ENCODE measurements at regions not wholly inside any gene's neighbourhood (a gene's known extent, or its start where the extent isn't known, plus 50 kb on each side); places are given as distances from the start of the nearest gene placed in this dataset.

DNA sequence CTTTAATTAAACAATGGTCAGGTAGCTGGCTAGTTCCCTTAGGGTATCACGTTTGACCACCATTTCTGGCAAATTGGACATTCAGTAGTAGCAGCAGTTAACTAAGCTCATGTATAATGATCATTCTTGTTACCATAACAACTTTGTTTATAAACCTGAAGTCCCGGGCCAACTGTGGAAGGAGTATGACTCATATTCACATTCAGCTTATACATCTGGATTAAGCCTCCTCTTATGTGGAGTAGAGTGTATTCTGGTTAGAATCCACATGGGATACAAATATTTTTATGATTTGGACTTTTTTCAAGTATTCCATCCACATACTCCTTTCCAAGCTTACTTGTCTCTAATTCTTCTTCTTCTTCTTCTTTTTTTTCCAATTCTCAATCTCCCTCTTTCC, 70.3 kb upstream of the ZSWIM2 start:
- DNase-seq, result no peak

DNA sequence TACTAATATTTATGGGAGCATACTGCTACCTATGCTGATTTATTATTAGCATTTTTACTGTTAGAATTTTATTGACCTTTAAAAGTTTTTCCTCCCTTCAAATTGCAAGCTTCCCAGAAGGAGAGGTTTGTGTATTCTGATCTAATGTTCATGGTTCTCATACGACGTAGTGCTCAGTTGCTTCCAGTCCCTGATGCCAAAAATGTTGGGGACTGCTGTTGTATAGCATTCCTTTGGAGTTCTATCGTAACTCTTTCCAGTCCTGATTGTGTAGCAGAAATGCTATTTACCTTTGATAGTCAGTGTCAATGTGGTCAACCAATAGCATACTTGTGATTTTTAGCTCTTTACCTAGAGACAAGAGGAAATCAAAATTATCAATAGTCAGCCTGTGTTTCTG, 69.5 kb upstream of the ZSWIM2 start:
- DNase-seq, result no peak

DNA sequence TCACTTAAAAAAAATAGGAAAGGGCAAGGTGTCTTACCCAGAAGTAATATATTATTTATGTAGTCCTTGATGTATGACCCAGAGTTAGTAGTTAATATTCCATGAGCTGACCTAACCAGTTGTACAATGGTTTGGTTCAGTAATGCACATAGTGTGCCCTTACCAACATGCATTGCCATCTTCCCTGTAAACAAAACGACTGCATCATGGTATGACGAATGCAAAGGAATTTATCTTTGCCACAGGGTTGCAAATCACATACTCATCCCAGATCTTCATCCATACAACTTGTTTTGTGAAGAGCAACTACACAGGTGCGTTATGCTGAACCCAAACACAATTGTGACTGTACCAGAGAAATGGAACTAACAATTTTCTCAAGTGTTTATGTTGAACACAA, 68.9 kb upstream of the ZSWIM2 start:
- no peak for DNase-seq

DNA sequence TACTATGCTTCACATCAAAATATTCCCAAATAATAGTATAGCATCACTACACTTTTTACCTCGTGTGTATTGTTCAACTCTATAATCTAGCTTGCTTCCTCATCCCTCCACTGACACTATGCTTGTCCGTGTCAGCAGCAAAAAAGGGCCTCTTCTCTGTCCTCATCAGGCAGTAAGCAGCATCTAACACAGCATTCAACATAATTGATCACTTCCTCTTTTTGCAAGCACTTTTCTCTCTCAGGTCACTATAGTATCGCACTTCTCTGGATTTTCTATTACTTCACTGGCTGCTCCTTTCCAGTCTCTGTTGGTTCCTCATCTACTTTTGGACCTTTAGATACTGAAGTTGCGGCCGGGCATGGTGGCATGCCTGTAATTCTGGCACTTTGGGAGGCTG, 64.9 kb upstream of the ZSWIM2 start:
- DNase-seq, result peak; percentile 83

DNA sequence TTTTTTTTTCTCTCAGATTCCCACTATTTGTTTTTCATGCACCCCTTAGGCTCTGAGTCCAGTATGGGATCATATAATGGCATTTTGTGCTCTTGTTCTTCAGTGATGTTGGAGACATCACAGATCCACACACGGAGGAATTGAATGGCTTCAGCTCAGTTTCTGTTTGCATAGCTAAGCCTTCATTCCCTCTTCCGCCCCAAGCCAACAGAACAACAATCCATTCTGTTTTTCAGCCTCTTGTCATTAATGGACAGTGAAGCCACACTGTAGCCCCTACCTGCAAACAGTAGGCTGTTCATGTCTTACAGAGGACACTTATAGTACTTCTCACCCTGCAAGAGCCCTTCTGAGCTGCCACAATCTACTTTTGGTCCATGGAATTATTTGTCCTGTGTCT, 64.0 kb upstream of the ZSWIM2 start:
- DNase-seq, result no peak

DNA sequence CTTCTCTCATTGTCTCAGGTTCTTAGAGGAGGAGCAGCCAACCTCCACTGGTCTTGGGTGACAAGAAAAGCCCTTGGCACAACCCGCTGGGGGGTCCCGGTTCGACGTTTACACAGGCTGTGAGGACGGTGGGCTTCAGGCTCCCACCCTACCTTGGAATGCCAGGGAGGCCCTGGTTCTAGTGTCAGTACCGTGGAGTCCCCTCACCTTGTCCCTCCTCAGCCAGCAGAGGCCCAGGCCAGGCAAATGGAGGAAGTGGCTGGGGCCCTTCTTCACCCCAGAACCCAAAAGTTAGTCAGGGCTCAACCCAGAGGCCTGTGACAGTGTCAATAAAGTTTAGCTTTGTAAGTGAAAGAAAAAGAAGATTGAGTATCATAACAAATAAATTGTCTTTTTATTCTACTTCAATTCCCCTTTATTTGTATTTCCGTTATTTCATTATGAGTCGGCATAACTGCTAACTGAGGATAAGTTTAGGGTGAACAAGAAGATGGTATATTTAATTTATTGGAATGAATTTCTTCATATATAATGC, 62.6 kb upstream of the ZSWIM2 start:
- DNase-seq, result no peak

DNA sequence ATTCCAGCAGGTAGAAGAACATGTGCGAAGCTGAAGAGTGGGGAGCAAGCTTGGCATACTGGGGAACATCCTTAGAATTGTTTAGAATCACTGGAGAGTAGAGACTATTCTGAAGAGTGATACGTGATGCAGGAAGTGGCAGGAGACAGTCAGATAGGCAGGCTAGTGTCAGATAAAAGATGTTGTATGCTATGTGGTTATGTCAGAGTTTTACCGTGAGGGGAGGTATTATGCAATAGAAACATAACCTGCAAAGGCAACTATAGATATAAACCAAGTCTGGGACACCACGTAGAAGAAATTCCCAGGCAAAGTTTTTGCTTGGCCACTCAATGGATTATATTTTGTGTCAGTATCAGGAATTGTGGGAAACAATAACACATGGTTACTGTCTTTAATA, 62.0 kb upstream of the ZSWIM2 start:
- DNase-seq, result no peak

DNA sequence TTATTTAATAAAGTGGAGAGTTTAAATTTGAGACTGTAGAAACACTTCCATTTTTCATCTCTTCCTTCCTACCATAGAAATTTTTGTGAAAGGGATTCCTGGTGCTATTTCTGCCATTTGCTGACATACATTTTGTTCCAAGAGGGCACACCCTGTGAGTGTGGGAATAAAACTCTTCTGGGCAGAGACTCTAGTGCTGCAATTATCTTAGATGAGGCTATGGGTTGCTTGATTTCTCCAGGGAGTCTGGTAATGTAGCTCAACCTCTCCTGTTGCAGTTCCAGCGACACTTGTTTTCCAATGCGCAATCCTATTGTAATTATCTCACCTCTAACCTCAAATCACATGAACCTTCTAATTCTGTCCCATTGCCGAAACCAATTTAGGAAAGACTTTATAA, 60.1 kb upstream of the ZSWIM2 start:
- DNase-seq, result no peak

DNA sequence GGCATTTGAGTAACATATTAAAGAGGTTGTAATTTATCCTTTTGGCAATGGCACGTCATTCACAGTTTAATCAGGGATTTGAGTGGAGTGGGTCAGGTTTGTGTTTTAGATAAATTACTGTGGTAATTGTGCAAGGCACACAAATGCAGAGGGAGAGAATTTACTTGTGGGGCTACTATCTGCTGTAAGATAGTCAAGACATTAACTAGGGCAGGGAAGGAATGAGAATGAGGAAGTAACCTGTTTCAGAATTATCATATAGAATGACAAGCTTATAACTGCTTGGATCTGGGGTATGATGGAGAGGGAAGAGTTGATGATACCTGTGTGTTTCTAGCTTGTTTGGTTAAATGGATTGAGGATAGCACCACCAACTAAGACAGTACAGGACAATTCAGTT, 58.9 kb upstream of the ZSWIM2 start:
- no peak for DNase-seq

DNA sequence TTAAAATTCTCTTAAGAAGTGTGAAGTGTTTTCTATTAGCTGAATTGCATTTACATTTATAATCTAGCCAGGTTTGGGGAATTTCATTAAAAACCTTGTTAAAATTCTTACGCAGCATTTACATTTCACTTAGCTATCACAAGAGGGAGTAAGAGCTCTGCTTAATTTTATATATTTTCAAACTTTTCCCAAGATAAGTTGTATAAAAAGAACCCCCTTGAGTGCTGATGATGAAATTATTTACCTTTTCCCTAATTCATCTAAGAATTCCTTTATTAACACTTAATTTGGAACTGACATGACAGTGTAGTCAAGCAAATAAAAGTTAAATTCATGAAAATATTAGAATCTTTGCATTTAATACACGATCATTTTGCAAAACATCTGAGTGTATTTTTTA, 54.2 kb upstream of the ZSWIM2 start:
- DNase-seq, result peak; percentile 25
